HT1080 (cell line): ENCODE measurements at regions not wholly inside any gene's neighbourhood (a gene's known extent, or its start where the extent isn't known, plus 50 kb on each side); places are given as distances from the start of the nearest gene placed in this dataset.

Source experiments
- DNase-seq: peaks from one replicate; pipeline ENCODE4 v3.0.0-alpha.2; 2015; ENCODE audit warnings: low read depth

DNA sequence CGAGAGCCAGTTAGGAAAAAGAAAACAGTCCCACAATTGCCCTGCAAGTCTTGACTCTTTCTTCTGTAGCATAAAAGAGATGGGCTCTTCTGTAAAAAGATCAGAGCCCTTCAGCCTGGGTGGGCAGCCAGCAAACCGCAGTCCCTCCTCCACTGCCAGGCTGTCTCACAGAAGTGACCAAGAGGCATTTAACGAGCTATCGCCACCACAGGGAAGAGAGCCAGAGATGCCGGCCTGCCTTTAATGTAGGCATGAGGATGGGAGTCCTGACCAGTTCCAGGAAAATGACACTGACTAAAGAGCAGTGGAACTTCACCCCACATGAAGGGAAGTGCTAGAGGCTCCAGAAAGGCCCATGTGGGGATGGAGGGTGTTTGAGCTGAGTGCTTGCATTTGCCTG, 264.6 kb downstream of the NDUFS4 start:
- no peak for DNase-seq

DNA sequence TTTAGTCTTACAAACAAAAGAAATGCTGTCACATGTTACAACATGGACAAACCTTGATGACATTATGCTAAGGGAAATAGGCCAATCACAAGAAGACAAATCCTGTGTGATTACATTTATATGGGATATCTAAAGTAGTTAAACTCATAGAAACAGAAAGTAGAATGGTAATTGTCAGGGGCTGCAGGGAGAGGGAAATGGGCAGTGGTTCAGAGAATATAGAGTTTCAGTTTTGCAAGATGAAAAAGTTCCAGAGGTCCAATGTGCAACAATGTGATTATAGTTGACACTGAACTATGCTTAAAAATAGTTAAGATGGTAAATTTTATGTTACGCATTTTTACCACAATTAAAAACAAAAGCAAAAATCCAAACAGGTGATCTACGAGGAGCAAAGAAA, 265.5 kb downstream of the NDUFS4 start:
- no peak for DNase-seq

DNA sequence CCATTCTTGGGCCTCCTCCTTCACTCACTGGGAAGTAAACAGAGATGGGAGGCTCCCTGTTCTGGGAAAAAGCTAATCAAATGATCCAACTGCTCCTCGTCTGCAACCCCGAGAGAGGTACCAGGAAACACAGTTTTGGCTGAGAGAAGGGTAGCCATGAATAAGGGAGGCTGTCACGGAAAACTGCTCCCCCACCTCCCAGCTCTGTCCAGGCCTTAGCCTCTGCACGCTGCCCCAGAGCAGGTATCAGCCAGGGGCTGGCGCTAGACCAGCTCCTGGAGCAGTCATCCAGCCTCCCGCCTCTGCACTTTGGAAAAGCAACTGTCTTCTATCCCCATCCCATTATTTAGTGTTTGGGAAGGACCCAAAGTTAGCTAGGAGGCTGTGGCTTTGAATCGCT, 266.1 kb downstream of the NDUFS4 start:
- no peak for DNase-seq

GRCh38 chr5:53827211-53827651, 266.8 kb downstream of the NDUFS4 start:
- no peak for DNase-seq

GRCh38 chr5:53831496-53831895, 271.1 kb downstream of the NDUFS4 start:
- DNase-seq, result no peak
